ENCODE measurements at regions not wholly inside any gene's neighbourhood (a gene's known extent, or its start where the extent isn't known, plus 50 kb on each side); places are given as distances from the start of the nearest gene placed in this dataset.

- TF ChIP-seq POLR2A (IDR thresholded peaks at IDR 0.05) (no peak), EP300 (IDR thresholded peaks at IDR 0.05) (no peak), POLR2AphosphoS5 (IDR thresholded peaks at IDR 0.05) (no peak), CTCF (IDR thresholded peaks at IDR 0.05) (no peak)
- H3K27me3 ChIP-seq, result no peaks in the 10 kb centered on the region
- 0 to 80% methylated on average over 1 to 7 of the region's 7 CpGs for WGBS, 2 donors (ENCODE audit: low coverage in 1 of 2)
- H3K9me3 ChIP-seq, result no peaks in the 10 kb centered on the region
- no peak for ATAC-seq
- no peak overlapping the region for H3K27ac ChIP-seq
- no peak overlapping the region for H3K4me3 ChIP-seq
- H3K4me1 ChIP-seq, result no peaks in the 10 kb centered on the region
- H3K36me3 ChIP-seq, result no peaks in the 10 kb centered on the region
Observed at GRCh38 chr14:71229875-71230274, 322.6 kb downstream of the PCNX1 start.

DNA sequence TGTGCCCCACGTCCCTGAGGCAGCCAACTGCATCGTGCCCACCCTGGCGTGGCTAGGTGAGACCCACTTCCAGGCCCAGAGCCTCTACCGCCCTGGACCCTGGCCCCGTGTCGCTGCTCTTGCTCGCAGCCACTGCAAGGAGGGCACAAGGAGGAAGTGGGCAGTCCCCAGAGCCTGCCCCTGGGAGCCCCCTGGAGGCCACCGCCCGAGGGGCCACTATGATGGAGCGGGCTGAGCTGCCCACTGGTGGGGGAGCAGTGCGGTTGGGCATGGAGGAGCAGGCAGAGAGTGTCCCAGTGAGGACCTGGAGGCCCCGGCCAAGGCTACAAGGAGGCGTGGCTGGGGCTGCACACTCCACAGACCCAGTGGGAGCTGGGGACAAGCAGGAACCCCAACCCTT lies 323.6 kb downstream of the PCNX1 start:
- H3K4me1 ChIP-seq, result no peaks in the 10 kb centered on the region
- no CpG with 5 or more reads among the region's 13 CpGs for WGBS, 2 donors (ENCODE audit: low coverage in 1 of 2)
- TF ChIP-seq CTCF (IDR thresholded peaks at IDR 0.05) (no peak), EP300 (IDR thresholded peaks at IDR 0.05) (no peak)
- no peaks in the 10 kb centered on the region for H3K9me3 ChIP-seq
- H3K27ac ChIP-seq, result no peak overlapping the region
- no peak overlapping the region for H3K4me3 ChIP-seq
- no peak for ATAC-seq
- H3K36me3 ChIP-seq, result no peaks in the 10 kb centered on the region
- no peaks in the 10 kb centered on the region for H3K27me3 ChIP-seq

DNA sequence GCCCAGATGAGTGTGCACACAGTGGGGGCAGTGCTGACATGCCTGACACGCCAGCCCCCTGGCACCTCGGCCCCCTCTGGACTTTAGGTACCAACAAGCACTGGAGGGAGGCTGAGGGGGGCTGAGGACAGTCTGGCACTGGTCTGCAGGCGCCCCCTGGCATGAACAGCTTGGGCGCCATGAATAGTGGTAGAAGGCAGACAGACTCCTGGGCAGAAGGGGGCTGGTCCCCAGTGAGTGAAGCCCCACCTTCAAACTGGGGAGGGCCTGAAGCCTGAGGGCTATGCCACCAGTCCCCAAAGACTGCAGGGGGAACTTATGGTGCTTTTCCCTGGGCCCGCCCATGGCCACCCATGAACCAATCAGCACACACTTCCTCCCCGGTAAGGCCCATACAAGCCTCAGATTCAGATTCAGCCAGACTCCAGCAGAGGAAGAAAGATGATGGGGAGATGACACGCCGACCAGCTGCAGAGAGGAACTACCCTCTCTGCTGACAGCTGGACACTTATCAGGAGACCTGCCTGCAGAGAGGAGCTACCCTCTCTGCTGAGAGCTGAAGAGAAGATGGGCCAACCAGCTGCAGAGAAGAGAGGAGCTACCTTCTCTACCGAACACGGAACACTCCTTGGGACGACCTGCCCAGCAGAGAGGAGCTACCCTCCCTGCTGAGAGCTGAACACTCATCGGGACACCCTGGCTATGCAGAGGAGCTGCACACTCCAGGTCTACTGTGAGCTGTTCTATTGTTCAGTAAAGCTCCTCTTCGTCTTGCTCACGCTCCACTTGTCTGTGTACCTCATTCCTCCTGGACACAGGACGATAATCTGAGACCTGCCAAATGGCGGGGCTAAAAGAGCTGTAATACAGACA lies 324.5 kb downstream of the PCNX1 start:
- TF ChIP-seq POLR2AphosphoS5 (IDR thresholded peaks at IDR 0.05) (no peak), EP300 (IDR thresholded peaks at IDR 0.05) (no peak), CTCF (IDR thresholded peaks at IDR 0.05) (no peak), POLR2A (IDR thresholded peaks at IDR 0.05) (no peak)
- Histone ChIP-seq H3K9me3 (no peaks in the 10 kb centered on the region), H3K4me3 (no peak overlapping the region), H3K36me3 (no peaks in the 10 kb centered on the region), H3K4me1 (no peaks in the 10 kb centered on the region), H3K27me3 (no peaks in the 10 kb centered on the region), H3K27ac (no peak overlapping the region)
- ATAC-seq, result no peak
- WGBS, 2 donors (ENCODE audit: low coverage in 1 of 2), result 92 to 100% methylated on average over 1 to 4 of the region's 16 CpGs

DNA sequence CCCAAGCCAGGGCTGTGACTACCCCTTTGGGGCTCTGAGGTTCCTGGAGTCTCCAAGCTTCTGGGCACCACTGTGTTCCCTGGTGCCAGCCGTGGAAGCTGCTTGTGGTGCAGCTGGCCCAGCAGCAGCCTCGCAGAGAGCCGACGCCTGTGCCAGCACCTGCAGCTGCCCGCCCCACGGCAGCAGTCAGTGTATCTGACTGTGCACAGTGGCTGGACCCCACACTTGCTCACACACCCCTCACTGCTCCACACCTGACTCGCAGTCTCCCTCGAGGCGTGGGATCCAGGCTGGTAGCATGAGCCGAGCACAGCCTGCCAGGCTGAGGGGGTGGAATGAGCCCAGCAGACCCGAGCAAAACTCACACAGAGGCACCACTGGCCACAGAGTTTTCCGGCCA lies 325.2 kb downstream of the PCNX1 start:
- no peak overlapping the region for H3K4me3 ChIP-seq
- no peaks in the 10 kb centered on the region for H3K9me3 ChIP-seq
- no peak overlapping the region for H3K27ac ChIP-seq
- ATAC-seq, result no peak
- H3K36me3 ChIP-seq, result no peaks in the 10 kb centered on the region
- TF ChIP-seq POLR2A (IDR thresholded peaks at IDR 0.05) (no peak), CTCF (IDR thresholded peaks at IDR 0.05) (no peak), POLR2AphosphoS5 (IDR thresholded peaks at IDR 0.05) (no peak)
- no peaks in the 10 kb centered on the region for H3K4me1 ChIP-seq
- H3K27me3 ChIP-seq, result no peaks in the 10 kb centered on the region
- 93 to 100% methylated on average over 1 to 3 of the region's 12 CpGs for WGBS, 2 donors (ENCODE audit: low coverage in 1 of 2)

GRCh38 chr14:71235875-71236274 lies 328.6 kb downstream of the PCNX1 start:
- 58 to 65% methylated on average over 4 of the region's 7 CpGs for WGBS, 2 donors (ENCODE audit: low coverage in 1 of 2)
- Histone ChIP-seq H3K9me3 (no peaks in the 10 kb centered on the region), H3K27me3 (no peaks in the 10 kb centered on the region), H3K4me1 (no peaks in the 10 kb centered on the region), H3K27ac (no peak overlapping the region), H3K36me3 (no peaks in the 10 kb centered on the region), H3K4me3 (no peak overlapping the region)
- no peak for TF ChIP-seq POLR2AphosphoS5 (IDR thresholded peaks at IDR 0.05)
- no peak for TF ChIP-seq EP300 (IDR thresholded peaks at IDR 0.05)
- no peak for TF ChIP-seq POLR2A (IDR thresholded peaks at IDR 0.05)
- no peak for TF ChIP-seq CTCF (IDR thresholded peaks at IDR 0.05)
- peak; percentile 71 for ATAC-seq
